Activated T-helper 2 cell treated with anti-CD3 and anti-CD28 coated beads, Interferon-gamma antibody, Interleukin-2, Interleukin-4, amounts not matched to agents 10 μg/mL and 5 μg/mL and 100 μg/mL, durations not matched to agents 14 hours and 24 hours and 36 hours (primary cell): ENCODE measurements at regions not wholly inside any gene's neighbourhood (a gene's known extent, or its start where the extent isn't known, plus 50 kb on each side); places are given as distances from the start of the nearest gene placed in this dataset.
"Not testable (repeated sequence)": the region's sequence is repeated elsewhere in the genome, so short reads cannot be mapped to it uniquely, and the experiment has no call there.

ENCODE experiments used
- DNase-seq: peaks from one replicate; pipeline ENCODE4 v3.0.0; 2021; ENCODE audit warnings: low spot score
- H3K27ac Mint-ChIP-seq: one replicate; pipeline ENCODE4 v1.8.0; 2021; ENCODE audit warnings: mixed read lengths
- H3K27me3 Mint-ChIP-seq: one replicate; pipeline ENCODE4 v1.8.0; 2021; ENCODE audit warnings: low read depth, mixed read lengths
- H3K36me3 Mint-ChIP-seq: one replicate; pipeline ENCODE4 v1.8.0; 2021; ENCODE audit warnings: low read depth, mixed read lengths
- H3K4me1 Mint-ChIP-seq: one replicate; pipeline ENCODE4 v1.8.0; 2021; ENCODE audit warnings: low read depth, mixed read lengths
- H3K4me3 Mint-ChIP-seq: one replicate; pipeline ENCODE4 v1.8.0; 2021; ENCODE audit warnings: low read depth, mild to moderate bottlenecking, moderate library complexity, mixed read lengths
- H3K9me3 Mint-ChIP-seq: one replicate; pipeline ENCODE4 v1.8.0; 2021; ENCODE audit warnings: mixed read lengths
- intact Hi-C: fragments of 100-400 bp; cut with micrococcal nuclease; formaldehyde crosslinking; loops from one replicate; pipeline ENCODE4 v1.15.1; 2023

- Mint-ChIP-seq H3K4me3 (no peak overlapping the region), H3K27me3 (peaks cover 3% of the 10 kb centered on the region), H3K9me3 (no peaks in the 10 kb centered on the region), H3K4me1 (no peaks in the 10 kb centered on the region), H3K36me3 (no peaks in the 10 kb centered on the region), H3K27ac (no peak overlapping the region)
- no peak for DNase-seq
- intact Hi-C loops, result loop anchor here (10.0 kb wide), 1 partner anchor 452 kb away; no protein-coding TSS in a partner anchor
These were observed 174.2 kb downstream of the IRF8 start for GRCh38 chr16:86073103-86073625.

GRCh38 chr16:86073763-86074493 is 175.0 kb downstream of the IRF8 start:
- Mint-ChIP-seq H3K27me3 (peaks cover 3% of the 10 kb centered on the region), H3K9me3 (no peaks in the 10 kb centered on the region), H3K4me3 (no peak overlapping the region), H3K27ac (no peak overlapping the region), H3K36me3 (no peaks in the 10 kb centered on the region), H3K4me1 (no peaks in the 10 kb centered on the region)
- no peak for DNase-seq
- intact Hi-C loops, result loop anchor here (10.0 kb wide), 1 partner anchor 451 kb away; no protein-coding TSS in a partner anchor

GRCh38 chr16:86074651-86075487 is 175.9 kb downstream of the IRF8 start:
- DNase-seq, result no peak
- Mint-ChIP-seq H3K4me3 (no peak overlapping the region), H3K27me3 (peaks cover 5% of the 10 kb centered on the region), H3K27ac (no peak overlapping the region), H3K36me3 (no peaks in the 10 kb centered on the region), H3K4me1 (no peaks in the 10 kb centered on the region), H3K9me3 (no peaks in the 10 kb centered on the region)
- intact Hi-C loops, result loop anchor here (10.0 kb wide), 1 partner anchor 450 kb away; no protein-coding TSS in a partner anchor

- no peak overlapping the region for H3K27ac Mint-ChIP-seq
- H3K4me1 Mint-ChIP-seq, result no peaks in the 10 kb centered on the region
- no peaks in the 10 kb centered on the region for H3K36me3 Mint-ChIP-seq
- DNase-seq, result no peak
- no peaks in the 10 kb centered on the region for H3K9me3 Mint-ChIP-seq
- H3K4me3 Mint-ChIP-seq, result no peak overlapping the region
- intact Hi-C loops, result loop anchor here (10.0 kb wide), 1 partner anchor 449 kb away; no protein-coding TSS in a partner anchor
- H3K27me3 Mint-ChIP-seq, result peaks cover 10% of the 10 kb centered on the region
These were observed 176.5 kb downstream of the IRF8 start for GRCh38 chr16:86075488-86075785.

GRCh38 chr16:86075839-86076440 is 177.0 kb downstream of the IRF8 start:
- Mint-ChIP-seq H3K4me1 (no peaks in the 10 kb centered on the region), H3K4me3 (no peak overlapping the region), H3K27ac (no peak overlapping the region), H3K9me3 (no peaks in the 10 kb centered on the region), H3K27me3 (peaks cover 13% of the 10 kb centered on the region), H3K36me3 (no peaks in the 10 kb centered on the region)
- intact Hi-C loops, result loop anchor here (10.0 kb wide), 1 partner anchor 449 kb away; no protein-coding TSS in a partner anchor
- no peak for DNase-seq

GRCh38 chr16:86076606-86077005 is 177.6 kb downstream of the IRF8 start:
- DNase-seq, result no peak
- H3K4me3 Mint-ChIP-seq, result no peak overlapping the region
- H3K4me1 Mint-ChIP-seq, result no peaks in the 10 kb centered on the region
- H3K36me3 Mint-ChIP-seq, result no peaks in the 10 kb centered on the region
- no peak overlapping the region for H3K27ac Mint-ChIP-seq
- no peaks in the 10 kb centered on the region for H3K9me3 Mint-ChIP-seq
- H3K27me3 Mint-ChIP-seq, result peaks cover 13% of the 10 kb centered on the region
- intact Hi-C loops, result loop anchor here (10.0 kb wide), 1 partner anchor 448 kb away; no protein-coding TSS in a partner anchor

- no peak overlapping the region for H3K27ac Mint-ChIP-seq
- no peaks in the 10 kb centered on the region for H3K9me3 Mint-ChIP-seq
- no peaks in the 10 kb centered on the region for H3K36me3 Mint-ChIP-seq
- H3K27me3 Mint-ChIP-seq, result peaks cover 13% of the 10 kb centered on the region
- intact Hi-C loops, result loop anchor here (10.0 kb wide), 1 partner anchor 447 kb away; no protein-coding TSS in a partner anchor
- no peak overlapping the region for H3K4me3 Mint-ChIP-seq
- no peaks in the 10 kb centered on the region for H3K4me1 Mint-ChIP-seq
- DNase-seq, result no peak
These were observed 178.4 kb downstream of the IRF8 start for GRCh38 chr16:86077243-86077940.

- no peak overlapping the region for H3K27ac Mint-ChIP-seq
- no peaks in the 10 kb centered on the region for H3K4me1 Mint-ChIP-seq
- DNase-seq, result no peak
- no peaks in the 10 kb centered on the region for H3K9me3 Mint-ChIP-seq
- peaks cover 13% of the 10 kb centered on the region for H3K27me3 Mint-ChIP-seq
- H3K36me3 Mint-ChIP-seq, result no peaks in the 10 kb centered on the region
- intact Hi-C loops, result loop anchor here (10.0 kb wide), 1 partner anchor 447 kb away; no protein-coding TSS in a partner anchor
- no peak overlapping the region for H3K4me3 Mint-ChIP-seq
These were observed 179.2 kb downstream of the IRF8 start for GRCh38 chr16:86078121-86078600.

GRCh38 chr16:86078711-86079110 is 179.7 kb downstream of the IRF8 start:
- H3K4me3 Mint-ChIP-seq, DNase-seq, H3K27ac Mint-ChIP-seq, H3K36me3 Mint-ChIP-seq, H3K4me1 Mint-ChIP-seq, H3K9me3 Mint-ChIP-seq: not testable (repeated sequence)
- intact Hi-C loops, result loop anchor here (10.0 kb wide), 1 partner anchor 446 kb away; no protein-coding TSS in a partner anchor
- peaks cover 13% of the 10 kb centered on the region for H3K27me3 Mint-ChIP-seq

GRCh38 chr16:86079255-86079885 is 180.4 kb downstream of the IRF8 start:
- DNase-seq, result no peak
- H3K4me3 Mint-ChIP-seq, result no peak overlapping the region
- H3K36me3 Mint-ChIP-seq, result no peaks in the 10 kb centered on the region
- no peaks in the 10 kb centered on the region for H3K9me3 Mint-ChIP-seq
- intact Hi-C loops, result loop anchor here (10.0 kb wide), 1 partner anchor 445 kb away; no protein-coding TSS in a partner anchor
- H3K4me1 Mint-ChIP-seq, result no peaks in the 10 kb centered on the region
- peaks cover 10% of the 10 kb centered on the region for H3K27me3 Mint-ChIP-seq
- H3K27ac Mint-ChIP-seq, result no peak overlapping the region

GRCh38 chr16:86080131-86080875 is 181.3 kb downstream of the IRF8 start:
- Mint-ChIP-seq H3K27ac (no peak overlapping the region), H3K9me3 (no peaks in the 10 kb centered on the region), H3K27me3 (peaks cover 10% of the 10 kb centered on the region), H3K4me3 (no peak overlapping the region), H3K4me1 (no peaks in the 10 kb centered on the region), H3K36me3 (no peaks in the 10 kb centered on the region)
- intact Hi-C loops, result no loop called here
- DNase-seq, result no peak
